K562 (cell line): ENCODE measurements at regions not wholly inside any gene's neighbourhood (a gene's known extent, or its start where the extent isn't known, plus 50 kb on each side); places are given as distances from the start of the nearest gene placed in this dataset.

ENCODE experiments used
- ATAC-seq: fragments of 200-7000 bp; cut with Tn5 transposase; 3 replicates; pipeline ENCODE4 v1.9.1; 2020; ENCODE audit warnings: moderate library complexity
- BruUV-seq: library from RNA; stranded (reverse); fragments of 400-500 nt; replicated peaks from 2 replicates; lab custom pipeline; 2021; lab: Mats Ljungman, UMichigan
- CTCF ChIA-PET: fragments of 300-600 bp; formaldehyde crosslinking; extraction: SDS; loops from one replicate; lab custom pipeline; 2021; ENCODE audit warnings: low intra/inter-chr PET ratio; lab: Yijun Ruan, JAX
- POLR2A ChIA-PET: fragments of 300-600, 350-650 bp; sonication (Branson Sonifier 250); formaldehyde crosslinking; extraction: SDS; loops from one replicate; lab custom pipeline; 2021; ENCODE audit warnings: antibody characterized with exemption, inconsistent platforms; lab: Yijun Ruan, JAX
- DNase-seq, 4 experiments: peaks; one replicate each; pipeline versions ENCODE4 v3.0.0 to v3.0.0-alpha.2; 2011 to 2018; ENCODE audit warnings: low spot score in 3 of 4, mixed read lengths in 3 of 4; ENCODE audit errors: extremely low read depth in 1 of 4
- FAIRE-seq: peaks from 2 replicates; lab custom pipeline; 2011; peaks lifted over from hg19 to GRCh38; lab: Jason Lieb, UNC
- H2AFZ ChIP-seq: 2 replicates; pipeline ENCODE4 v1.6.0; 2011; ENCODE audit warnings: low read depth, low read length, control low read depth, inconsistent platforms
- H3K27ac ChIP-seq: fragments of 200-600 bp; 3 replicates; pipeline ENCODE4 v1.8.0; 2011; ENCODE audit warnings: low read depth, mild to moderate bottlenecking, control low read depth, inconsistent platforms, low read length, moderate library complexity, mixed read lengths; ENCODE audit errors: extremely low read depth
- H3K27me3 ChIP-seq, 2 experiments: fragments of 300-600 bp in 1 of 2; 2 replicates in 1 of 2; 3 replicates in 1 of 2; pipeline versions ENCODE4 v1.6.0 to v1.8.0; 2011; ENCODE audit warnings: inconsistent platforms in 2 of 2, low read length in 2 of 2, mild to moderate bottlenecking in 1 of 2, mixed read lengths in 1 of 2, moderate library complexity in 1 of 2; ENCODE audit not compliant: control insufficient read depth in 2 of 2, insufficient read depth in 2 of 2
- H3K36me3 ChIP-seq: fragments of 300-600 bp; 3 replicates; pipeline ENCODE4 v1.8.0; 2011; ENCODE audit warnings: mild to moderate bottlenecking, low read length, inconsistent platforms; ENCODE audit not compliant: control insufficient read depth, insufficient read depth
- H3K4me1 ChIP-seq, 2 experiments: fragments of 200-600 bp in 1 of 2; replicated peaks in 1 of 2; 2 replicates in 1 of 2; 3 replicates in 1 of 2; pipeline versions ENCODE4 v1.5.1 to v1.8.0; 2011; ENCODE audit warnings: inconsistent platforms in 2 of 2, low read length in 2 of 2, mild to moderate bottlenecking in 1 of 2, mixed read lengths in 1 of 2, moderate library complexity in 1 of 2; ENCODE audit not compliant: control insufficient read depth in 2 of 2, insufficient read depth in 2 of 2
- H3K4me2 ChIP-seq: 2 replicates; pipeline ENCODE4 v1.6.1; 2011; ENCODE audit warnings: low read length, control low read depth, inconsistent platforms, mixed read lengths; ENCODE audit not compliant: insufficient read depth
- H3K4me3 ChIP-seq: fragments of 200-600 bp; sonication (generic), shearing (Covaris generic); 2 replicates; pipeline ENCODE4 v1.5.1; 2016; ENCODE audit warnings: control low read depth, inconsistent platforms
- H3K79me2 ChIP-seq: fragments of 200-600 bp; 3 replicates; pipeline ENCODE4 v1.8.0; 2011; ENCODE audit warnings: low read length, inconsistent platforms; ENCODE audit not compliant: control insufficient read depth, insufficient read depth
- H3K9ac ChIP-seq, 2 experiments: 2 replicates each; pipeline versions ENCODE4 v1.6.0 to v1.6.1; 2011; ENCODE audit warnings: low read depth in 2 of 2, low read length in 2 of 2, control low read depth in 1 of 2, inconsistent platforms in 1 of 2, mild to moderate bottlenecking in 1 of 2, mixed read lengths in 1 of 2; ENCODE audit not compliant: insufficient read depth in 1 of 2
- H3K9me1 ChIP-seq: one replicate; pipeline ENCODE4 v1.6.0; 2011; ENCODE audit warnings: inconsistent platforms, mild to moderate bottlenecking, low read length, moderate library complexity; ENCODE audit not compliant: control insufficient read depth, insufficient read depth
- H3K9me3 ChIP-seq: replicated peaks from 2 replicates; pipeline ENCODE4 v1.5.1; 2011; ENCODE audit warnings: low read depth, low read length, inconsistent platforms; ENCODE audit not compliant: control insufficient read depth, insufficient read depth
- H4K20me1 ChIP-seq: replicated peaks from 2 replicates; pipeline ENCODE4 v1.6.1; 2011; ENCODE audit warnings: low read length, inconsistent platforms, mixed read lengths; ENCODE audit not compliant: control insufficient read depth, insufficient read depth
- BCL6 ChIP-seq: fragments of 250-450 bp; sonication (Bioruptor Pico); IDR thresholded peaks from 2 replicates; pipeline ENCODE4 v1.4.0; 2020
- CTCFL ChIP-seq: IDR thresholded peaks from 2 replicates; pipeline ENCODE4 v1.6.1; 2011; ENCODE audit warnings: borderline replicate concordance, low read depth, mild to moderate bottlenecking, moderate library complexity, low read length; ENCODE audit not compliant: insufficient read depth, poor library complexity, severe bottlenecking
- KLF1 ChIP-seq: fragments of 450-650 bp; IDR thresholded peaks from 2 replicates; pipeline ENCODE4 v1.6.1; 2016; ENCODE audit warnings: missing genetic modification characterization, missing compliant biosample characterization
- MAFG ChIP-seq: fragments of 450-650 bp; conservative IDR thresholded peaks from 2 replicates; pipeline ENCODE4 v1.6.1; 2016; ENCODE audit warnings: missing genetic modification characterization, missing compliant biosample characterization
- NFXL1 ChIP-seq: fragments of 450-650 bp; formaldehyde crosslinking; IDR thresholded peaks from 2 replicates; pipeline ENCODE4 v1.4.0; 2021; ENCODE audit warnings: mild to moderate bottlenecking
- RFX1 ChIP-seq: fragments of 450-650 bp; IDR thresholded peaks from 2 replicates; pipeline ENCODE4 v1.6.1; 2016; ENCODE audit warnings: mild to moderate bottlenecking, moderate library complexity
- RUNX1 ChIP-seq: sonication (generic); IDR thresholded peaks from 2 replicates; pipeline ENCODE4 v1.6.1; 2016; ENCODE audit warnings: antibody characterized with exemption, low read depth
- STAT6 ChIP-seq: sonication (generic); formaldehyde crosslinking; IDR thresholded peaks from 2 replicates; pipeline ENCODE4 v1.8.1; 2023; ENCODE audit warnings: mild to moderate bottlenecking, missing genetic modification reagents
- TEAD2 ChIP-seq: fragments of 450-650 bp; IDR thresholded peaks from 2 replicates; pipeline ENCODE4 v1.6.1; 2016; ENCODE audit warnings: missing genetic modification characterization, control low read depth, missing compliant biosample characterization
- THAP7 ChIP-seq: fragments of 250-450 bp; sonication (Bioruptor Pico); IDR thresholded peaks from 2 replicates; pipeline ENCODE4 v1.5.0; 2021
- YBX1 ChIP-seq: fragments of 450-650 bp; IDR thresholded peaks from 2 replicates; pipeline ENCODE4 v1.7.1; 2016; ENCODE audit warnings: mild to moderate bottlenecking
- in situ Hi-C: fragments of 300-500 bp; cut with MboI; formaldehyde crosslinking; loops from 4 replicates; pipeline ENCODE4 v1.15.0; 2018; ENCODE audit warnings: inconsistent platforms, mixed read lengths
- intact Hi-C: fragments of 100-400 bp; cut with micrococcal nuclease; formaldehyde crosslinking; loops from 2 replicates; pipeline ENCODE4 v1.14.2; 2022

- POLR2A ChIA-PET: interaction anchor here (0.6 to 0.7 kb wide), 2 partner anchors 505 to 803 kb away, joined by 3 read pairs; no protein-coding TSS in a partner anchor
- no peak for ATAC-seq
- Histone ChIP-seq H4K20me1 (no peaks in the 10 kb centered on the region), H3K27me3 (no peaks in the 10 kb centered on the region), H3K9me3 (no peaks in the 10 kb centered on the region; the same call in 1 of the 2 replicates), H3K9me1 (no peaks in the 10 kb centered on the region), H2AFZ (peak overlapping the region; percentile 80), H3K4me3 (no peak overlapping the region), H3K4me2 (no peak overlapping the region), H3K4me1 (no peaks in the 10 kb centered on the region; a peak in 2 of 5 replicates), H3K27ac (no peak overlapping the region), H3K79me2 (no peaks in the 10 kb centered on the region), H3K36me3 (no peaks in the 10 kb centered on the region), H3K9ac (no peak overlapping the region)
- intact Hi-C loops (no loop called here), in situ Hi-C loops (no loop called here)
- no peak for DNase-seq
- FAIRE-seq: no peak
- CTCF ChIA-PET: no interaction called here
- no peak for TF ChIP-seq THAP7
- TF ChIP-seq RUNX1: no peak
- TF ChIP-seq MAFG (tag): no peak
- TF ChIP-seq YBX1: no peak
- no peak for TF ChIP-seq BCL6 (CRISPR knock-in tag)
- TF ChIP-seq KLF1: no peak
- no peak for TF ChIP-seq CTCFL
- TF ChIP-seq TEAD2: no peak
- TF ChIP-seq STAT6: no peak
- no peak for TF ChIP-seq RFX1
- no peak for TF ChIP-seq NFXL1
- BruUV-seq: no TSS peak
These were observed 177.0 kb downstream of the RAP2B start for GRCh38 chr3:153339065-153339464.
